Stromal cell of bone marrow (primary cell): ENCODE measurements at regions not wholly inside any gene's neighbourhood (a gene's known extent, or its start where the extent isn't known, plus 50 kb on each side); places are given as distances from the start of the nearest gene placed in this dataset.
"Not testable (repeated sequence)": the region's sequence is repeated elsewhere in the genome, so short reads cannot be mapped to it uniquely, and the experiment has no call there.

Source experiments
- DNase-seq: peaks from one replicate; pipeline ENCODE4 v3.0.0-alpha.2; 2012; ENCODE audit warnings: low read depth

DNA sequence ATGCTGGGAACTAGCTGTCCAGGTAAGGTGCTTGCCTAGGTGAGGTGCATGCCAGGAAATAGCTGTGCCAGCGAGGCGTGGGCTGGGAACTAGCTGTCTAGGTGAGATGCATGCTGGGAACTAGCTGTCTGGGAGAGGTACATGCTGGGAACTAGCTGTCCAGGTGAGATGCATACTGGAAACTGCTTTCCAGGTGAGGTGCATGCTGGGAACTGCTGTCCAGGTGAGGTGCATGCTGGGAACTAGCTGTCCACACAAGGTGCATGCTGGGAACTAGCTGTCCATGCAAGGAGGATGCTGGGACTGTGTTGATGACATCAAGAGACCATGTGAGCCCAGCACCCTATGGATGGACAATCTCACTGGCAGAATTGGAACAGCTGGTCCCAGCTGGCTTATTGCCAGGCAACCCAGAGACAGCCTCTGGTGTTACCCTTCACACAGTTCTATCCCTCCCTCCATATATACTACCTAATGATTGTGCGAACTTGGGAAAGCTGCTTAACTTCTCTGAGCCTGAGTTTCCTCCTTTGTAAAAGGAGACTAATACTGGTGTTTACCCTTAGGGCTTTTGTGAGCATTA is 479.9 kb upstream of the RBFOX1 start:
- DNase-seq: no peak

DNA sequence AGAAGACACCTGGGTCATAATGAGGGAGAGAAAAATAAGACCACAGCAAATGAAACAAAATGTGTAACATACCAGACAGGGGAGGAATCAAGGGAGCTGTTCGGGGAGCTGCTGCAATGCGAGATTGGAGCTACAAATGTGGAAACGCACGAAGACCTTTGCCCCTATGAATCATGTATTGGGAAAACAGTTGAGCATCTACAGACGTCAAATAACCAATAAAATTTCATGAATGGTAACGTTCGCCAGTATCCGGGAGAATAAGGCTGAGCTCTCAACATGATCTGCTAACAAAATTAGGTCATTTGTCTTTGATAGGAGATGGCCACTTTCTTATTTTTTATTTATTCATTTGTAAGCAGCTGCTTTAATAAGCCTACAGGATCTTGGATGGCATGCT is 486.2 kb upstream of the RBFOX1 start:
- no peak for DNase-seq

DNA sequence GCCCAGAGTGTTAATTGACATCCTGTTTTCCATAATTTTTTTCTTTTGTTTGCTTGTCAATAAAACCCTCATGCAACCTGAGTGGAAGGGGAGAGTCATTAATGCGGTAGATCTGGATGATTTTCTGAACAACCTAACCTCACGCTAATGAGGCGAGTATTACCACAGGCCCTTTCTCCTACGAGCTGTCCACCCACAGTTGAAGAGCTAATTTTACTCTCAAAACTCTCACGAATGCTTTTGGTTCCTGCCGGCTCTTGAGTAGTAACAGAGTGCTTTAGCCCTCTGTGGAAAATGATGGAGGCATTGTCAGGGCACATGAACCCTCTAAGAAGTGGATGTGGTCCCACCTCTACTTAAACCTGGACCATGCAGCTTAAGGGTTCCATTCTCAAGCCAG is 491.3 kb upstream of the RBFOX1 start:
- DNase-seq: no peak

DNA sequence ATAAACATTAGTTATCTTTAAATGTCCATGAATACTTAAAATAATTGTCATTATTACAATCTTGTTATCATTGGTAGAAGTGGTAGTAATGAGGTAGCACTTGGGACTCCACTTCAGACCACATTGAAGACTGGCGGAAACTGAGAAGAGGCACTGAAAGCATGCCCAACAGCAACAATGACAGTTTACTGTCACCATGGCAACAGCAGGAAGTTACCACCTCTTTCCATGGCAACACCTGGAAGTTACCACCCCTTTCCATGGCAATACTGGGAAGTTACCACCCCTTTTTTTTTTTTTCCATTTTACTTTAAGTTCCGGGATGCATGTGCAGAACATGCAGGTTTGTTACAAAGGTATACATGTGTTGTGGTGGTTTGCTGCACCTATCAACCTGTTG is 494.9 kb upstream of the RBFOX1 start:
- DNase-seq: no peak

DNA sequence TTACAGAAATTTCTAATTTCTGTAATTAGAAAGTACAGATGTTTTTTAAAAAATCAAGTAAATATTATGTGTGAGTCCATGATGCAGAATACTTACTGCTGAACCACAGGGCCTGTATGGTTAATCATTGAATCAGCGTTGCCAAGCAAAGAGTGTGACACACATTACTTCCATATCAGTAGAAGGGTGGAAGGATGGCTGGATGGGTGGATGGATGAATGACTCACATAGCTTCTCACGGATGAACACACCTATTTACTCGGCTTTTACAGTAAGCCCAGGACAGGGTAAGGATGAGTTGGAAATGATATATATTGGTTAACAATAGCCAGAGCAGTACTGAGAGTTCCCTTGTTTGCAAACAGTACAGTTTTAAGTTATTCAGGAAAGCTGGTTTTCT is 495.9 kb upstream of the RBFOX1 start:
- DNase-seq: no peak

- DNase-seq: no peak
Observed at GRCh38 chr16:6835941-6836340, 496.7 kb upstream of the RBFOX1 start.

DNA sequence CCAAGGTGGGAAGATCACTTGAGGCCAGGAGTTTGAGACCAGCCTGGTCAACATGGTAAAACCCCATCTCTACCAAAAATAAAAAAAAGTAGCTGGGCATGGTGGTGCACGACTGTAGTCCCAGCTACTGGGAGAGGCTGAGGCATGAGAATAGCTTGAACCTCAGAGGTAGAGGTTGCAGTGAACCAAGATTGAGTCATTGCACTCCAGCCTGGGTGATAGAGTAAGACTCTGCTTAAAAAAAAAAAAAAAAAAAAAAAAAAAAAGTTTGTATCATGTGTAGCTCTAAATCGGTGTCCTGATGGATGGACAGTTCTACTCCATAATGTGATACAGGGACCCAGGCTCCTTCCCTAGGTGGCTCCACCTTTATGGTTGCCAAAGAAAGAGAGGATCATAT is 497.1 kb upstream of the RBFOX1 start:
- DNase-seq: no peak

DNA sequence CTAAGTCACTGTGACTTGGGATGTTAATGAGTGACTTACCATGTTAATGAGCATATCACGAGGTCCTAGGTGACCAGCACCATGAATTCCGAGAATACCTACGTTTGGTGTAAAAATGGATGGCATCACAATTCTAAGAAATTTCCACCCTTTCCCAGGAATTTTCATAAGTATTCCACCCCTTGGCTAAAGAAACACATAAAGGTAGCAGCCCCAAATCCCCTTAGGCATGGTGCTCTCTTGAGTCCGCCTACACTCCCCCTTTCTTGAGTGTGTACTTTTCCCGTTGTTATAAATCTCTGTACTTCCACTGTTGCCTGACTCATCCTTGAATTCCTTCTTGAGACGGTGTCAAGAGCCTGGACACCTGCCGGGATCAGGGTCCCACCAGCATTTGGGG is 504.0 kb upstream of the RBFOX1 start:
- DNase-seq: no peak

DNA sequence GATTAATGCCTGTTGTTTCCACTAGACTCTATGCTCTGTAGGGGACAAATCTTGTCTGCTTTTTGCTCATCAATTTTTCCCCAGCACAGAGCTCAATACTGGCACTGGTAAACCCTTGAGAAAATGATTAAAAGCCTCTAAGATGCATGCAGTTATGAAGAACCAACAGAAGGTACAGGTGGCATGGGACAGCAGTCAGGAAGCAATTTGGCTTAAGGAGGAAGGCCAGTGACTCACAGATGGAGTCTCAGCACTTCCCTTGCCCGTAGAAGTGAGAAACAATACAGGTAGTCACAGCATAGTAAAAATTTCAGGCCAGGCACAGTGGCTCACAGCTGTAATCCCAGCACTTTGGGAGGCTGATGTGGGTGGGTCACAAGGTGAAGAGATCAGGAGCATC is 504.7 kb upstream of the RBFOX1 start:
- no peak for DNase-seq

GRCh38 chr16:6827267-6827666 is 505.4 kb upstream of the RBFOX1 start:
- DNase-seq: no peak

DNA sequence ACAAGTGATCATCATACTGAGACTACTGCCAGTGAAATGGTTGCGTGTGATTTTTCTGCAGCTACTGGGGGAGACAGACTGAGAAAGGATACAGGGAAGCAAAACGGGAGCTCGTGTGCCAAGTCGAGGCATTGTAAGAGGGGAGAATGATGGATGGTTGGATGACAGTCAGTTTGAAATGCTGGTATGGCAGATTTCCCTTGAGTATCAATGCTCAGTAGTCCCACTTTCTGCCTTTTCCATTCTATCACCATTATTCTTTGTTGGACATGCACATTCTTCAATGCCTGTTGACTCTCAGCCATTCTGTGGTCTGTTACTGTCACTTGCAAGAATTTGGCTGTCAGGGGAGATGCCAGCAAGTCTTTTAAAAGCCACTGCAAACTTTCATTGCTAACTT is 510.6 kb upstream of the RBFOX1 start:
- DNase-seq: no peak

DNA sequence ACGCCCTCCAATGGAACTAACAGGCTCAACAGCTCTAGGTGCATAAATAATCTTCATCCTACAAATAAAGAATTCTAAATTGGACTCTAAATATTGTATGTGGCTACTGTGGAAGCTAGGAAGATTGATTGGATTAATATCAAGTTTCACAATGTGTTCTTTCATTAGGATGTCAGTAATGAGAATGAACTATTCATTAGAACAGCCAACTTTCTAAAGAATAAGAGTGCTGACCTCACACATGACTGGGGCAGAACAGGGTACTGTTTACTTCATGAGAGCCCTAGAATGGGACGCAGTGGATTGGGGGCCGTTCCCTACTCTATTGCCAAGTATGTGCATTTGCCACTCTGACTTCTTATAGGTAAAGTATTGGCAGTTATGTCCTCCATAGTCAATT is 528.2 kb upstream of the RBFOX1 start:
- DNase-seq: no peak

DNA sequence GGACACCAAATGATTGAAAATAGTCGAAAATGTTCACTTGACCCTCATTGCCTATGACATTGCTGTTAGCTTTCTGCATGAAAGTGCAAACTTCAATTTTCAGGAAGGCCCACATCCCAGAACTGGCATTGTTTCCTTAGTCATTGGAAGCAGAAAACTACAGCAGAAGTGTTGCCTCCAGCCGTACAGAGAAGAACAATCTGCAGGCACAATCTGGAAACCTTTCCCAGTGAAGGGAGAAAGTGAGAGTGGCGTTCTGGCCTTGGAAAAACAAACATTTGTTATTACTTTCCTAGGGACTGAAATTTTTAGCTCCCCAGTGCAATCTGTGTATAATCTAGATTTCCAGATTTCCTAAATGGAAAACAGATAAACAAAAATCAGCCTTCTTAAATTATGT is 529.5 kb upstream of the RBFOX1 start:
- no peak for DNase-seq

- no peak for DNase-seq
Observed at GRCh38 chr16:6797223-6797622, 535.4 kb upstream of the RBFOX1 start.

- DNase-seq: no peak
Observed at GRCh38 chr16:6777624-6778023, 555.0 kb upstream of the RBFOX1 start.

GRCh38 chr16:6775712-6776111 is 556.9 kb upstream of the RBFOX1 start:
- no peak for DNase-seq

DNA sequence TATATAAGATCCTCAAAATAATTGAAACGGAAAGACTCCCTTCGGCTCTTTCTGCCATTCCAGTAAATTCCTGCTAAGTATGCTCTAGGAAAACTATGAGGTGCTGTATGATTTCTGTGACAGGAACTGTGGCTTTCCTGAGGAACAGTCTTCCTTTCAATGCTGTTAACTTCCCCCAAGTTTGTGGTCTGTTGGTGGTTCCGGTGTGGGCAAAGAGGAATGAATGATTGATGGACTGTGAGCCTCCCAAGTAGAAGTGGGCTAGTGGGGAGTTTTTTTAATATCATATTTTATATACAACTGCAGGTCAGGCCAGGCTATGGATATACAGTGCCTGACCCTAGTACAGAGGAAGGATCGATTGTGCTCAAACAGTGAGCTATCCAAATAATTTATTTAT is 560.7 kb upstream of the RBFOX1 start:
- no peak for DNase-seq

- DNase-seq: no peak
Observed at GRCh38 chr16:6753553-6753952, 579.1 kb upstream of the RBFOX1 start.

DNA sequence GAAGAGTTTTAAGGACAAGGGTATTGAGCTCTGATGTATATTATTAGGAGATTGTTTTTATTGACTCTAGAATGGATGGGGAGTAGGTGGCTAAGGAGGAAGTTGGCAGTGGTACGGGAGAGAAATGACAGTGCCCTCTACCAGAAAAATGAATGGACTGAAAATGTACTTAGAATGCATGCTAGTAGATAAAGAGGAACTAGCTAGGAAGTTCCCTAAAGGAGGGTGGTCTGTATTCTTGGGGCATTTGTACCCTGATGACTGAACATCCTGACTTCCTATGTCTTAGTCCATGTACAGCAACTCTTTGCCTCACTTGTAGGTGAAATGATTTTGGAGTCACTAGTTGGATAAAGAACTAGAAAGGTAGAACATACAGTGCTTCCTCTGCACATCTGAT is 581.5 kb upstream of the RBFOX1 start:
- DNase-seq: no peak

DNA sequence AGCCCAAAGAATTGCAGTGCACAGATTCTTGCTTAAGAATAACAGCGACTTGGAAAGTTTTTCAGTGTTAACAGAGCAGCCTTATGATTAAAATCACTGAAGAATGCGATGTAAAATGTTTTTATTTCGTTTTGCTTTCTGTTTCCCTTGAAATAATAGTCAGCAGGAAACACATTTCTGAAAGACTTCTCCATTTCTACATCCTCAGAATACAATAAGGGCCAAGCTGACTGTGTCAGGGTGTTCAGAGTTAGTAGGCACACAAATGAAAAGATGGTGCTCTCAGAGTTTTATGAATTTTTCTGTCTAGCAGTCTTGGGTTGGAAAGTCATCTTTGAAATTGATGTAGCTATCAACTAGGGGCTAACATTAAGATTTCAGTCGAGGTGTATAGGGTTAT is 582.9 kb upstream of the RBFOX1 start:
- DNase-seq: no peak

DNA sequence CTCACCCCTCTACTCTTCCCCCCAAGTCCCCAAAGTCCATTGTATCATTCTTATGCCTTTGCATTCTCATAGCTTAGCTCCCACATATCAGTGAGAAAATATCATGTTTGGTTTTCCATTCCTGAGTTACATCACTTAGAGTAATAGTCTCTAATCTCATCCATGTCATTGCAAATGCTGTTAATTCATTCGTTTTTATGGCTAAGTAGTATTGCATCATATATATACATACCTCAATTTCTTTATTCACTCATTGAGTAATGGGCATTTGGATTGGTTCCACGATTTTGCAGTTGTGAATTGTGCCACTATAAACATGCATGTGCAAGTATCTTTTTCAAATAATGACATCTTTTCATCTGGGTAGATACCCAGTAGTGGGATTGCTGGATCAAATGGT is 596.3 kb upstream of the RBFOX1 start:
- DNase-seq: not testable (repeated sequence)

DNA sequence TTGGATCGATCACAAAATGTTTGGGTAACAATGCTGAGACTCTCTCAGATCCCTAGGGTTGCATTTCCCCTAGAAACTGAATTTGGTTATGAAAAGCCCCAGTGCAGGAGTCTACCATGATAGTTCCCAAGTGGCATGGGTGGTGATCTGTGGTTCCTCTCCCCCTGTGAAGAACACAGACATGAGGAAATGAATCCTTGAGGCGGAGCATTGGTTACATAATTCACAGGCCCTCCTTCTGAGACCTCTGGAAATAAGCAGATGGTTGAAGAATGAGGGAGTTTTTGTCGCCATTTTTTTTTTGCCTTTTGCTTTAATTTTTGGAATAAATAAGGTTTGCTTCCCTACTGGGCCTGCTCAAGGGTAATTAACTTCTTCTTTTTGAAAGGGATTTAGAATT is 597.0 kb upstream of the RBFOX1 start:
- no peak for DNase-seq

DNA sequence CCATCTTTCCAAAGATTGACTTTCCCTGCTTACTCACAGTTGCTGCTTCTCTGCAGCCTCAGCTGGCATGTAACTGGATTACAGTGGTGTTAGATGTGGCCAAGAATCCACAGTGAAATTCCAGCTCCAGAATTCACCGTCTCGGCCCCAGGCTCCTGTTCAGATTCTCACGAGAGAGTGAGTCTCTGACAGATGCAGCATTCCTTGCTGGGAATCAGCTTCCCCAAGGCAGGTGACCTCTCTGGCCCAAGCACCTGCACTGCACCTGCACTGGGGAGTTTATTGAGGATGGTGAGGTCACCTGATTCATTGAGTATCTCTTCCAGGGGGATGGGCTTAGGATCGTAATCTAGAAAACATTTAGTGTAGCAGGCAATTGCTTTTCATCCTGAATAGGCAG is 600.5 kb upstream of the RBFOX1 start:
- DNase-seq: no peak

DNA sequence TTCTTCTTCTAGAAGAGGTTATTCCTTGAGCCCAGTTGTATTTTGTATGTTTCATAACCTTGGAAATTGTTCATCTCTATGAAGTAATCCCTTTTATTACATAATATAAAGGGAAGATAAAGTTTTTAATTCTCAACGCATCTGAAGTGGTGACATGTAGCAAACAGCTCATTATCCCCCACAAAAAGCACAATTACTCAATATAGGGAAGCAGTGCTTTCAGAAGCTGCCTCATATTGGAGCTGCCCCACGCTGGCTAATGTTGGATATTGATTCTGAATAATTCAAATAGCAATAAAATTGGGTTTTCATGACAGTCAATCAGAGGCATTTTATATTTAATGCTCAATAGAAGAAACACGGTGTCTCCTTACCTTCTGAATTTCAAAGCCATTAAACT is 604.3 kb upstream of the RBFOX1 start:
- DNase-seq: no peak

DNA sequence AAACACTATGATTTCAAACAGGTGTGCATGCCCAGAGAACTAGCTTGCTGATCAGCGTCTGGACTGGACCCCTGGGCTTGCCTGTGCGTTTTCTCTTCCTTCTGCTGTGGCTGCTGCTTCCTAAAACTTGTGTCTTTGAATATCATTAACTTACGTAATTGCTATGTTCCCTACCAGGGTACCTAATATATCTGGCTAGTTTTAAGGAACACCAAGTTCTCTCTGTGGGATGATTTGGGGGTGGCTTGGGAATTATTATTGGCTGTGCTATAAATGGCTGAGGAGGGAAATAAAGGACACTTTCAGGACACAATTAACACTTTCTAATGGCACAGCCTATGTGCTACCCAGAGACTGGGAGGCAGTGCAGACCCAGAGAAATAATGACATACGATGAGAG is 606.0 kb upstream of the RBFOX1 start:
- DNase-seq: no peak
